Osteoblast (primary cell): ENCODE measurements at regions not wholly inside any gene's neighbourhood (a gene's known extent, or its start where the extent isn't known, plus 50 kb on each side); places are given as distances from the start of the nearest gene placed in this dataset.

Experiments
- DNase-seq: peaks from one replicate; pipeline ENCODE4 v3.0.0; 2011; ENCODE audit warnings: low spot score, mixed read lengths; ENCODE audit not compliant: insufficient read length; ENCODE audit errors: missing footprints
- H2AFZ ChIP-seq: 2 replicates; pipeline ENCODE4 v1.6.0; 2011; ENCODE audit warnings: mild to moderate bottlenecking, low read length
- H3K27ac ChIP-seq: 2 replicates; pipeline ENCODE4 v1.5.1; 2011; ENCODE audit warnings: mild to moderate bottlenecking, low read depth, low read length, moderate library complexity
- H3K27me3 ChIP-seq: 2 replicates; pipeline ENCODE4 v1.6.0; 2012; ENCODE audit warnings: mild to moderate bottlenecking, control low read depth, inconsistent platforms, low read length, moderate library complexity; ENCODE audit not compliant: insufficient read depth
- H3K36me3 ChIP-seq: 2 replicates; pipeline ENCODE4 v1.5.1; 2011; ENCODE audit warnings: mild to moderate bottlenecking, low read length, control low read depth, moderate library complexity; ENCODE audit not compliant: insufficient read depth
- H3K4me1 ChIP-seq: 2 replicates; pipeline ENCODE4 v1.5.1; 2011; ENCODE audit warnings: mild to moderate bottlenecking, low read length, control low read depth, moderate library complexity; ENCODE audit not compliant: insufficient read depth
- H3K4me2 ChIP-seq: 2 replicates; pipeline ENCODE4 v1.6.0; 2011; ENCODE audit warnings: mild to moderate bottlenecking, low read length; ENCODE audit not compliant: insufficient read depth
- H3K4me3 ChIP-seq: fragments of 200-600 bp; sonication (generic); 3 replicates; pipeline ENCODE4 v1.5.1; 2012; ENCODE audit warnings: mild to moderate bottlenecking, low read length, inconsistent platforms; ENCODE audit not compliant: insufficient read depth
- H3K79me2 ChIP-seq: 2 replicates; pipeline ENCODE4 v1.6.0; 2012; ENCODE audit warnings: mild to moderate bottlenecking, low read length, control low read depth, inconsistent platforms; ENCODE audit not compliant: insufficient read depth
- H3K9me3 ChIP-seq: 2 replicates; pipeline ENCODE4 v1.5.1; 2011; ENCODE audit warnings: low read depth, low read length, control low read depth
- H4K20me1 ChIP-seq: 2 replicates; pipeline ENCODE4 v1.6.0; 2012; ENCODE audit warnings: mild to moderate bottlenecking, low read length, control low read depth; ENCODE audit not compliant: insufficient read depth
- CTCF ChIP-seq: IDR thresholded peaks from 2 replicates; pipeline ENCODE4 v1.5.1; 2011; ENCODE audit warnings: mild to moderate bottlenecking, low read depth, low read length, moderate library complexity; ENCODE audit errors: extremely low read depth

GRCh38 chr1:232893481-232894313 is 56.7 kb upstream of the NTPCR start:
- TF ChIP-seq CTCF: no peak
- H3K79me2 ChIP-seq: no peaks in the 10 kb centered on the region

DNA sequence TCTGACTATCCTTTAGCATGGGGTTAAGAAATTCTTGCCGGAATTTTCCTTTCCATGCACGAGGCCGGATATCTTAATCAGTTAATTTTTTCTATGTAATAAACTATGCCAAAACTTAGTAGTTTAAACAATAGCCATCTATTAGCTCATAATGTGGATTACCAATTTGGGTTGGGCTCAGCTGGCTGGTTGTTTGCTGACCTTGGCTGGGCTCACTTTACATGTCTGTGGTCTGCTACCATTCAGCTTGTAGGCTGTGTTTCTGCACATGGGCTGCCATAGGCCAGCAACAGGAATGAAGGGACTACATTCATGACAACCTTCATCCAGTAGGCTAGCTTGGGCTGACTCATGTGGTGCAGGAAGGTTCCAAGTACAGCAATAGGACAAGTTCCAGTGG is 56.0 kb upstream of the NTPCR start:
- H3K4me1 ChIP-seq: peaks cover 14% of the 10 kb centered on the region
- no peak for TF ChIP-seq CTCF
- no peaks in the 10 kb centered on the region for H4K20me1 ChIP-seq
- H3K4me3 ChIP-seq: no peak overlapping the region
- no peaks in the 10 kb centered on the region for H3K36me3 ChIP-seq
- no peak for DNase-seq
- no peak overlapping the region for H3K27ac ChIP-seq
- H3K4me2 ChIP-seq: no peak overlapping the region
- no peak overlapping the region for H2AFZ ChIP-seq
- no peaks in the 10 kb centered on the region for H3K27me3 ChIP-seq
- H3K79me2 ChIP-seq: no peaks in the 10 kb centered on the region
- peaks cover 4% of the 10 kb centered on the region for H3K9me3 ChIP-seq

More at GRCh38 chr1:232893481-232894313, 56.7 kb upstream of the NTPCR start:
- peaks cover 4% of the 10 kb centered on the region for H3K27me3 ChIP-seq
- peaks cover 14% of the 10 kb centered on the region for H3K4me1 ChIP-seq
- no peak for DNase-seq
- no peak overlapping the region for H3K27ac ChIP-seq
- peaks cover 4% of the 10 kb centered on the region for H3K9me3 ChIP-seq
- no peaks in the 10 kb centered on the region for H3K36me3 ChIP-seq
- no peak overlapping the region for H3K4me2 ChIP-seq
- no peak overlapping the region for H2AFZ ChIP-seq
- H4K20me1 ChIP-seq: no peaks in the 10 kb centered on the region
- H3K4me3 ChIP-seq: no peak overlapping the region

- Histone ChIP-seq H3K36me3 (no peaks in the 10 kb centered on the region), H2AFZ (no peak overlapping the region), H3K27ac (no peak overlapping the region), H3K79me2 (no peaks in the 10 kb centered on the region), H3K4me1 (no peaks in the 10 kb centered on the region), H3K27me3 (peaks cover 12% of the 10 kb centered on the region), H3K4me3 (no peak overlapping the region), H4K20me1 (no peaks in the 10 kb centered on the region), H3K9me3 (peaks cover 2% of the 10 kb centered on the region), H3K4me2 (no peak overlapping the region)
- no peak for TF ChIP-seq CTCF
- no peak for DNase-seq
These were observed 52.4 kb upstream of the NTPCR start for GRCh38 chr1:232897949-232898465.

GRCh38 chr1:232899268-232899667 is 51.1 kb upstream of the NTPCR start:
- Histone ChIP-seq H4K20me1 (no peaks in the 10 kb centered on the region), H3K27me3 (peaks cover 12% of the 10 kb centered on the region), H3K4me3 (no peak overlapping the region), H2AFZ (no peak overlapping the region), H3K9me3 (peaks cover 2% of the 10 kb centered on the region), H3K27ac (no peak overlapping the region), H3K36me3 (no peaks in the 10 kb centered on the region), H3K4me2 (no peak overlapping the region), H3K79me2 (no peaks in the 10 kb centered on the region), H3K4me1 (no peaks in the 10 kb centered on the region)
- no peak for DNase-seq
- no peak for TF ChIP-seq CTCF
